ENCODE measurements at regions not wholly inside any gene's neighbourhood (a gene's known extent, or its start where the extent isn't known, plus 50 kb on each side); places are given as distances from the start of the nearest gene placed in this dataset.

GRCh38 chr2:236688563-236689392, 119.2 kb downstream of the ACKR3 start:
- no peak for TF ChIP-seq CTCF (conservative IDR thresholded peaks at IDR 0.05 in 1 of 2, IDR thresholded peaks at IDR 0.05 in 1 of 2; ENCODE audit: low read depth in 1 of 2, low read length in 2 of 2)
- no peak for TF ChIP-seq EZH2 (IDR thresholded peaks at IDR 0.05; ENCODE audit: low read length, missing control alignments)

All from fibroblast of lung (primary cell).